GM12892 (cell line): ENCODE measurements at regions not wholly inside any gene's neighbourhood (a gene's known extent, or its start where the extent isn't known, plus 50 kb on each side); places are given as distances from the start of the nearest gene placed in this dataset.

Source experiments
- DNase-seq: peaks from one replicate; pipeline ENCODE4 v3.0.0; 2011; ENCODE audit not compliant: insufficient read length
- FAIRE-seq: peaks from 2 replicates; lab custom pipeline; 2011; peaks lifted over from hg19 to GRCh38; lab: Jason Lieb, UNC
- POLR2A ChIP-seq: IDR thresholded peaks from 2 replicates; pipeline ENCODE4 v1.6.1; 2011; ENCODE audit warnings: low read depth, low read length, control low read depth
- POLR2AphosphoS5 ChIP-seq: IDR thresholded peaks from 2 replicates; pipeline ENCODE4 v1.6.1; 2011; ENCODE audit warnings: low read depth, low read length, control low read depth
- TAF1 ChIP-seq: IDR thresholded peaks from 2 replicates; pipeline ENCODE4 v1.6.1; 2011; ENCODE audit warnings: low read depth, mild to moderate bottlenecking, control low read depth, low read length, borderline replicate concordance

DNA sequence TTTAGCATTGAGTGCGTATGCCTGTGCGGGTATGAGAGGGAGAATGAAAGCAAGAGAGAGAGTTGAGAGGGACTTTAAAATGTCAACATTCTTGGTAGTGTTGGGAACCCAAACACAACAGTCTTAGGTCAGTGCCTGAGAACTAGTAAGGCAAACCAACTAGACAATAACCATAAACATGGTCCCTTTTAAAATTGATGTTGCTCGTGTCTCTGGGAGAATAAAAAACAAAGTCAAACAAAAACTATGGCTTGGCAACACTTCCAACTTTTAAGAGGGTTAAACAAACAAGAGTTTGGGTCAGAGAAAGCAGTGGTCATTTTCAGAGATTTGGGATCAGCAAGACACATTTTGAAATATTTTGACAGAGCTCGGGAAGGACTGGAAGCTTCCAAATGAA lies 146.7 kb upstream of the THBS1 start:
- DNase-seq (no peak), FAIRE-seq (no peak)
- TF ChIP-seq POLR2AphosphoS5 (no peak), TAF1 (no peak), POLR2A (no peak)

DNA sequence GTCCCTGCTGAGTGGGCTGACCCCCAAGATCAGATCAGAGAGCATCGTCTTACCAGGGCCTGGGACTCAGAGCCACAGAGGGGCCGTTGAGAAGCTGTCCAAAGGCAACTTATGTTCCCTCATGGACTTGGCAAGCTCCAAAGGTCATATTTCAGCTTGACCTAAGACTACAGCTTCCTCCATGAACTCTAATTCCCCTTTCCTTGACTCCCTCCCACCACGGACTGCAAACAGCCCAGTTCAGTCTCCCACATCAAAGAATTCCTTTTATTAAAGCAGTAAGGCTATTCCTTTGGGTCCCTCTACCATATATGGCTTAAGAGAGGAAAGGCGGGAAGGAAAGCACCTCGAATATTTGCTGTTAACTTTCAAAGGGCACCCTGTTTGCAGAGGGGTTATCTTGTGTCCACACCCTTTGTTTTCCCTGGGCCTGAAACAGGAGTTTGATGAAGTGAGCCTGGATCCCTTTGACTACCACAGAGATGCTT lies 146.1 kb upstream of the THBS1 start:
- no peak for FAIRE-seq
- DNase-seq = no peak
- no peak for TF ChIP-seq POLR2AphosphoS5
- TF ChIP-seq POLR2A = no peak
- TF ChIP-seq TAF1 = no peak

DNA sequence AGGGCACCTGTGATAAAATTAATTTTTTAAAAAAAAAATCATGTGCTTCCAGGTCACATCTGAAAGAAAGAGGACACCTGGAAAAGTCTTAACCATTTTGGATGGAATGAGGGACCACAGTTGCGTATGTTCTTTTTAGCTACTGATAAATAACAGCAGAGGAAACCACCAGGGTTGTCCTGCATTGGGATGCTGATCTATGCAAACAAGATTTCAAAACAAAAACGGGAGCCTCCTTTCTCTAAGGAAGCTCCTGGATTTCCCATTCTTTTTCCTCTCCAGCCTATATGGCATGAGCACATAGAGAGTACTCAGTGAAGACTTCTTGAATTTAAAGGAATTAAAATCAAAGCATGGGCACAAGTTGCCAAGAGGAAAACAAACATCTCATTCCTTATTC lies 145.6 kb upstream of the THBS1 start:
- no peak for FAIRE-seq
- TF ChIP-seq POLR2AphosphoS5 = no peak
- TF ChIP-seq POLR2A = no peak
- TF ChIP-seq TAF1 = no peak
- no peak for DNase-seq

DNA sequence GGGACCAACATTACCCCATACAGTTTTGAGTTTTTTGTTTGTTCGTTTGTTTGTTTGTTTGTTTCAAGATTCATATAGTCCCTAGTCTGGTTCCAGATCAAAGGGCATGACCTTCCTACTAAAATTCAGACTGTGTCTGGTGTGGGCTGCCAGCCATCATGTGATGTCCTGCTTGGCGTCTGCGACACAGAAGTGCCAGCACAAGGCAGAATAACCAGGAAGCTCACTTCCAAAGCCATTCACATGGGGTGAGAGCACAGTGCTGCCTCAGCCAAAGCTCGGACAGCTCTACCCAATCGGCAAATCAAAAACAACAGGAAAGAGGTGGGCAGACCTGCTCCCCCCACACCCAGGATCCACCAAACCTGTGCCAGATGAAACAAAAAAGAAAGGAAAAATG lies 142.6 kb upstream of the THBS1 start:
- no peak for TF ChIP-seq POLR2AphosphoS5
- no peak for TF ChIP-seq TAF1
- TF ChIP-seq POLR2A = no peak
- FAIRE-seq (no peak), DNase-seq (no peak)

DNA sequence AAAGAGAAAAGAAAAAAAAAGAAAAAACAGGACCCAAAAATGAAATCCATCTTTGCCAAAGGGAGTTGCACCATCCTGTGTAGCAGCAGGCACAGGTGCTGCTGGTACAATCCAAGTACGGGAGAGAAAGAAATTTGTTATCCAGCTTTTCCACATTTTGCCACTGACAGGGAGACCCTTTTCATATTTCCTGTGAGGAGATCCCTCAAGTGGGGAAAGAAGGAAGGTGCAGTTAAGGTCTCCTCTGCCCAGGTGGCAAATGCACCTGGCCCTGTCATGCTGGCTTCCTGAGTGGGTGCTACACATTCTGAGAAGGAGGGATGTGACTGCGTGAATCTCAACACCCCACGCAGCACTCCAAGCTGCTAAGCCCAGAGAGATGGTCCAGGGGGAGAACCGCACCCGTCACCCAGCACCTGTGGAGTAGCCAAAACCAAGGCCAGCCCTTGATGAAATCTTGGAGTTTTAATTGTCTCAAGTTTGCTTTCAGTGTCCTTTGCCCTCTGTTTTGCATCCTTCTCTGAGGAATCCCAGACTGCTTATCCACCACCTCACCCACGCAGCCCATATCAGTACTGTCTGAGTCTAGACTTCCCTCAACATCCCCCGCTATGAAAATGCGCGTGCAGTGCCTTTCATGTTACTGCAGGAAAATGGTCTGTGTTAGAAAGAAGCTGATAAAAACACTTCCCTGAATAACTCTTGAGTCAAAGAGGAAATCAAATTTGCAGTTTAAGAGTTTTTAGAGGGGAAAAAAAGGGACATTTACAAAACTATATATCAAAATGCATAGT lies 141.9 kb upstream of the THBS1 start:
- TF ChIP-seq POLR2A (no peak), POLR2AphosphoS5 (no peak), TAF1 (no peak)
- DNase-seq = no peak

DNA sequence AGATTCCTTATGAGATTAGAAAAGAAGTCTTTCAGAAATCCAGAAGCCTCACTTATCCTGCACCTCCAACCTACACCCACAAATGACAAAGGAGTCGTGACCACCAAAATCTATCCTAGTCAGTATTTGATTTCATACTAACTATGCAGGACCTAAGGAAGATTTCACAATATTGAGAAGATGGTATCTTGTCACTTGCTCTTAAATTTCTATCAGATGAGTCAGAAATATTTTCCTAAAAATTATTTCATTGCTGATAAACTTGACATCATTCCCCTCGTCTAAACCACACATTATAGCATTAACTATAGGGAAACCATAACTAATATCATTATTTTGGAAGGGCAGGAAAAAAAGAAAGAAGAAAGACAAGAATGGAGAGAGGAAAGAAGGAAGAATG lies 138.0 kb upstream of the THBS1 start:
- FAIRE-seq (no peak), DNase-seq (no peak)
- no peak for TF ChIP-seq TAF1
- TF ChIP-seq POLR2A = no peak
- no peak for TF ChIP-seq POLR2AphosphoS5

More for the DNA sequence above, 141.9 kb upstream of the THBS1 start:
- no peak for FAIRE-seq

DNA sequence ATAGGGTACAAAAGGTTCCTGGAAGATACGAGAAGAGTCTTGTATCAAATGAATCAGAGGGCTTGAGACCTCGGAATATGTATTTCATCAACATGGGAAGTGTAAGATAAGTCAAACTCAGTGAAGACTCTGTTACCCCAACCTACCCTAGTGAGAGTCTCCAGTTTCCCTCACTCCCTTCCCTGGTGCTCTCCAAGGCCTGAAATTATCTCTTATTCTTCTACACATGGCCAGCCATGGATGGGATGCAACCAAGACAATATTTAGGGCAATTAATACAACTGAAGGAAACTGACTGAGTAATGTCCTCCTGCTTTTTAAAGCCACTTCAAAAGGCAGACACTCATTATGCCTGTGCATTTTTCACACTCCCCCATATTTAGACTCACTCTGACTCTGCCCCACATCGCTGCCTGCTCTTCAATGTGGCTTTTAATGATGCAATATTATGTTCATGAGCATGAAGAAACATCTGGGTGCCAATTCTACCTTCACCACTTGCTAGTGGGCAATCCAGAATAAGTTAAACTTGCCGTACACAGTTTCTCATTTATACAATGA lies 137.1 kb upstream of the THBS1 start:
- DNase-seq (no peak), FAIRE-seq (no peak)
- TF ChIP-seq TAF1 = no peak
- no peak for TF ChIP-seq POLR2AphosphoS5
- no peak for TF ChIP-seq POLR2A

DNA sequence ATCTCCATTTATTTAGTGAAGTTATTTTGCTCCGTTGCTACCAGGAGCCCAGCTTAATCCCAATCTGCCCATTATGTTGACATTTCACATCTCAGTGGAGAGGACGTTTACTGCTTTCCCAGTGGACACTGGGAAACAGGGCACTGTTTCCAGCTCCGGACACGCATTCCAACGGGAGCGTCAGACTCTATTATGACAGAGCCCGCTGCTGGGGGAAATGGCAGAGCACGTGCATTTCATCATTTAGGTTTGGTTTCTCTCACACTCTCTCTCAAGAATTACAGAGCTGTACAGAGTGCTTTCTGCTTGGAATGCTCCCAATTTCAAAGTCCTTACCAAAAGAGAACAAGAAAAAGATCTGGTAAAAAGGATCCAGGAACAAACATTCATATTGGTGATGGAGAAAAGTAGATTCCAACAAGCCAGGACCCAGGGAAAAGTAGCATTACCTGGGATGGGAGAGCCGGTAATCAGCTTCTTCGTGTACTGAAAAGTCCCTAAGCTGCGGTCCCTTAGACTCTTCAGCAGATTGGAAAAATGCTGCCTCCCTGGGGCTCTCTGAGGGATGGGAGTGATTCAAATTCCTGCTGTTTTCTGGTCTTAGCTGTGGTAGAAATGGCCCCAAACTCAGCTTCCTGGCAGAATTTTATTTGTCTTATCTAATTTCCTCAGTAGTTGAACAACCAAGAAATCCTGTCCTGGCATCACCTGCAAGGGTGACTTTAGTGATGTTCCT lies 136.0 kb upstream of the THBS1 start:
- no peak for FAIRE-seq
- TF ChIP-seq POLR2A (no peak), TAF1 (no peak), POLR2AphosphoS5 (no peak)
- no peak for DNase-seq

DNA sequence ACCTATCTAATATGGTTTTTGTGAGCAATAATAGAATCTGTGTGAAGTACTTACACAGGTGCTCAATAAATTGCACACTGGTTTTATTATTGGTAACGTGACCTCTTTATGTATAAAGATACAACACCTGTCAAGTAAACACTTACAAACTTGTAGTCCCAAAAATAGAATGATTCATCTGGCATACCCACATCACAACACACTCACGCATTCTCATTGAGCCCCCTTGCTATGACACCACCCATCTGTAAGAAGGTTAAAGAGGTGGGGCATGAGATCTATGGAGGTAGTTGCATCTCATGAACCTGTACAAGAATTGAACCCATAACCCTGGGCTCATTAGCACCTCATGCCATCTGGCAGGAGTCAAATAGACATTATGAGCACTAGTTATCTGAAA lies 134.9 kb upstream of the THBS1 start:
- FAIRE-seq (no peak), DNase-seq (no peak)
- TF ChIP-seq TAF1 (no peak), POLR2AphosphoS5 (no peak), POLR2A (no peak)

DNA sequence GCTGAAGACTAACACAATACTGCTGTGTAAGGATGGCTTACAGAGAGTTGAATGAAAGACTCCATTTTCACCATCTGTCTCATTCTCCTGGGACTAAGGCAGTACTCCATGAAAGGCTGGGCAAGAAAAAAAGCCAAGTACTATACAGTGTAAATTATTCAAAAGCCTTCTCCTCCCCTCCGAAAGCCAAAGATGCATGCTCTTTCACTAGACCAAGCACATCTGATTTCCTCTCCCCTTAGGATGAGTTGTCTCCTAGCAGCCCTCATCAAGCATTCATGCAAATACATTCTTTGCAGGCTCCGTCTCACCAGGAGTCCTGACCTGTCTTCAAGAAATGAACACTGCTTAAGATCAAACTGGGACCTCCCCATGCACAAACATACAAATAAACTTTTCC lies 133.5 kb upstream of the THBS1 start:
- DNase-seq (no peak), FAIRE-seq (no peak)
- TF ChIP-seq POLR2AphosphoS5 = no peak
- TF ChIP-seq POLR2A = no peak
- TF ChIP-seq TAF1 = no peak

DNA sequence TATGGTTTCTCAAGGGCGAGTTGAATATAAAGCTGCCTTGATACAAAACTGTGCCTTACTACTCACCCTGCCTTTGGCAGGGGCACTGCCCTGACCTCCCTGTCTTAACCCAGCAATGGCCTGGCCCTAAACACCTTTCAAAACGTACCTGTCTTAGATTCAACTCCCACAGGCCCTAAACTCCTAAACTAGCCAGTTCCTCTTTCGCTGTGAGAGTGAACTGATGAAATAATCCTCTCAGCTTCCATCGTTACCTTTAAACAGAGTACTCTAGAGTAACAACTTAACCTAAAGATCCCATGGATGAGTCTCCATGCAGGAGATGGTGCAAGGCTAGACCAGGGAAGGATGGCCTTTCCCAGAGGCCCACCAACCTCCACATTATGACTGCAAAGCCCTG lies 133.0 kb upstream of the THBS1 start:
- FAIRE-seq = peak; percentile 5
- no peak for DNase-seq
- TF ChIP-seq POLR2AphosphoS5 = no peak
- TF ChIP-seq TAF1 = no peak
- TF ChIP-seq POLR2A = no peak
